ENCODE measurements at regions not wholly inside any gene's neighbourhood (a gene's known extent, or its start where the extent isn't known, plus 50 kb on each side); places are given as distances from the start of the nearest gene placed in this dataset.
"Not testable (repeated sequence)": the region's sequence is repeated elsewhere in the genome, so short reads cannot be mapped to it uniquely, and the experiment has no call there.

GRCh38 chr5:82717738-82718137 is 359.5 kb downstream of the TMEM167A start:
- Histone ChIP-seq H3K36me3 (ENCODE audit: control insufficient read depth in 1 of 2, insufficient read depth in 2 of 2, low read length in 2 of 2) (no peaks in the 10 kb centered on the region), H3K27me3 (ENCODE audit: low read depth, low read length) (no peaks in the 10 kb centered on the region), H3K27ac (ENCODE audit: low read length) (no peak overlapping the region), H3K9me3 (ENCODE audit: control insufficient read depth in 1 of 2, low read length in 2 of 2) (no peaks in the 10 kb centered on the region), H3K4me3 (ENCODE audit: low read depth in 1 of 2, low read length in 2 of 2) (no peak overlapping the region), H3K4me1 (ENCODE audit: control insufficient read depth in 1 of 2, insufficient read depth in 2 of 2, low read length in 2 of 2) (peaks cover 0 to 4% of the 10 kb centered on the region in 2 donors)

DNA sequence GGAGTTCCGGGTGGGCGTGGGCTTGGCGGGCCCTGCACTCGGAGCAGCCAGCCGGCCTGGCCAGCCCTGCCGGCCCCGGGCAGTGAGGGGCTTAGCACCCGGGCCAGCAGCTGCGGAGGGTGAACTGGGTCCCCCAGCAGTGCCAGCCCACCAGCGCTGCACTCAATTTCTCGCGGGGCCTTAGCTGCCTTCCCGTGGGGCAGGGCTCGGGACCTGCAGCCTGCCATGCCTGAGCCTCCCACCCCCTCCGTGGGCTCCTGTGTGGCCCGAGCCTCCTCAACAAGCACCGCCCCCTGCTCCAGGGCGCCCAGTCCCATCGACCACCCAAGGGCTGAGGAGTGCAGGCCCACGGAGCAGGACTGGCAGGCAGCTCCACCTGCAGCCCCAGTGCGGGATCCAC is 362.5 kb downstream of the TMEM167A start:
- H3K36me3 ChIP-seq (ENCODE audit: control insufficient read depth in 1 of 2, insufficient read depth in 2 of 2, low read length in 2 of 2); H3K9me3 ChIP-seq (ENCODE audit: control insufficient read depth in 1 of 2, low read length in 2 of 2); H3K4me3 ChIP-seq (ENCODE audit: low read depth in 1 of 2, low read length in 2 of 2); H3K4me1 ChIP-seq (ENCODE audit: control insufficient read depth in 1 of 2, insufficient read depth in 2 of 2, low read length in 2 of 2); H3K27me3 ChIP-seq (ENCODE audit: low read depth, low read length); H3K27ac ChIP-seq (ENCODE audit: low read length): not testable (repeated sequence)

- no peak overlapping the region for H3K4me3 ChIP-seq (ENCODE audit: low read depth in 1 of 2, low read length in 2 of 2)
- no peaks in the 10 kb centered on the region for H3K4me1 ChIP-seq (ENCODE audit: control insufficient read depth in 1 of 2, insufficient read depth in 2 of 2, low read length in 2 of 2)
- H3K27me3 ChIP-seq (ENCODE audit: low read depth, low read length): no peaks in the 10 kb centered on the region
- H3K27ac ChIP-seq (ENCODE audit: low read length): no peak overlapping the region
- no peaks in the 10 kb centered on the region for H3K36me3 ChIP-seq (ENCODE audit: control insufficient read depth in 1 of 2, insufficient read depth in 2 of 2, low read length in 2 of 2)
- no peaks in the 10 kb centered on the region for H3K9me3 ChIP-seq (ENCODE audit: control insufficient read depth in 1 of 2, low read length in 2 of 2)
Observed at GRCh38 chr5:82713811-82714210, 363.4 kb downstream of the TMEM167A start.

- Histone ChIP-seq H3K36me3 (ENCODE audit: control insufficient read depth in 1 of 2, insufficient read depth in 2 of 2, low read length in 2 of 2) (no peaks in the 10 kb centered on the region), H3K27ac (ENCODE audit: low read length) (no peak overlapping the region), H3K9me3 (ENCODE audit: control insufficient read depth in 1 of 2, low read length in 2 of 2) (no peaks in the 10 kb centered on the region), H3K4me1 (ENCODE audit: control insufficient read depth in 1 of 2, insufficient read depth in 2 of 2, low read length in 2 of 2) (no peaks in the 10 kb centered on the region), H3K4me3 (ENCODE audit: low read depth in 1 of 2, low read length in 2 of 2) (no peak overlapping the region), H3K27me3 (ENCODE audit: low read depth, low read length) (no peaks in the 10 kb centered on the region)
Observed at GRCh38 chr5:82707741-82708140, 369.5 kb downstream of the TMEM167A start.

GRCh38 chr5:82704381-82704780 is 372.8 kb downstream of the TMEM167A start:
- Histone ChIP-seq H3K4me1 (ENCODE audit: control insufficient read depth in 1 of 2, insufficient read depth in 2 of 2, low read length in 2 of 2) (peaks cover 0 to 8% of the 10 kb centered on the region in 2 donors), H3K9me3 (ENCODE audit: control insufficient read depth in 1 of 2, low read length in 2 of 2) (no peaks in the 10 kb centered on the region), H3K4me3 (ENCODE audit: low read depth in 1 of 2, low read length in 2 of 2) (no peak overlapping the region), H3K27me3 (ENCODE audit: low read depth, low read length) (no peaks in the 10 kb centered on the region), H3K27ac (ENCODE audit: low read length) (no peak overlapping the region), H3K36me3 (ENCODE audit: control insufficient read depth in 1 of 2, insufficient read depth in 2 of 2, low read length in 2 of 2) (no peaks in the 10 kb centered on the region)

GRCh38 chr5:82702046-82702445 is 375.1 kb downstream of the TMEM167A start:
- Histone ChIP-seq H3K27ac (ENCODE audit: low read length) (no peak overlapping the region), H3K36me3 (ENCODE audit: control insufficient read depth in 1 of 2, insufficient read depth in 2 of 2, low read length in 2 of 2) (no peaks in the 10 kb centered on the region), H3K4me3 (ENCODE audit: low read depth in 1 of 2, low read length in 2 of 2) (no peak overlapping the region), H3K9me3 (ENCODE audit: control insufficient read depth in 1 of 2, low read length in 2 of 2) (no peaks in the 10 kb centered on the region), H3K27me3 (ENCODE audit: low read depth, low read length) (no peaks in the 10 kb centered on the region), H3K4me1 (ENCODE audit: control insufficient read depth in 1 of 2, insufficient read depth in 2 of 2, low read length in 2 of 2) (peaks cover 0 to 8% of the 10 kb centered on the region in 2 donors)

GRCh38 chr5:82699737-82700136 is 377.5 kb downstream of the TMEM167A start:
- no peak overlapping the region for H3K4me3 ChIP-seq (ENCODE audit: low read depth in 1 of 2, low read length in 2 of 2)
- peaks cover 0 to 8% of the 10 kb centered on the region in 2 donors for H3K4me1 ChIP-seq (ENCODE audit: control insufficient read depth in 1 of 2, insufficient read depth in 2 of 2, low read length in 2 of 2)
- no peaks in the 10 kb centered on the region for H3K9me3 ChIP-seq (ENCODE audit: control insufficient read depth in 1 of 2, low read length in 2 of 2)
- no peaks in the 10 kb centered on the region for H3K36me3 ChIP-seq (ENCODE audit: control insufficient read depth in 1 of 2, insufficient read depth in 2 of 2, low read length in 2 of 2)
- H3K27ac ChIP-seq (ENCODE audit: low read length): no peak overlapping the region
- no peaks in the 10 kb centered on the region for H3K27me3 ChIP-seq (ENCODE audit: low read depth, low read length)

GRCh38 chr5:82698026-82698425 is 379.2 kb downstream of the TMEM167A start:
- no peak overlapping the region for H3K27ac ChIP-seq (ENCODE audit: low read length)
- H3K9me3 ChIP-seq (ENCODE audit: control insufficient read depth in 1 of 2, low read length in 2 of 2): no peaks in the 10 kb centered on the region

DNA sequence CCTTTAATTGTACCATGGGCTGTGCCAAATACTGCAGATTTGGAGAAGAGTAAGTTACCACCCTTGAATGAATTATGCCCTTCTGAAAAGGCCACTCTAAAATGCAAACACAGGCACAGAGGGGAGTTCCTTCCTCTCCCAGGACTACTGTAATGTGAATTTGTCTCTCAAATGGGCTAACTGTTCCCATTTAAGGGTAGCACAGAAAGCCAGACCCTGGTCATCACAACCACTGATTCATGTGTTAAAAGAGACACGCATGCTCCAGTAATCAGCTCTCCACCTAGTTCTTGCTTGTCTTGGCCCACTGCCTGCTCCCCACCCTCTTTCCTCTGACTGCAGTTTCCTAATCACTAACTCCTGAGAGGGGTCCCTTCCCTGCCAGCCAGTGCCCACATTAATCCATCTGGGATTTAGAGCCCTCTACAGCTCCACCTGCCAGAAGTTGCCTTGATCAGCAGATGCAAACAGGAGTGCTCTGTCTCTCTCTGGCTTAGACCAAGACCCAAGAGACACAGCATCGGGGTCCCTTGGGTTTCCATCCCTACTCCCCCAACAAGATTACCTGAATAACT is 382.4 kb downstream of the TMEM167A start:
- no peaks in the 10 kb centered on the region for H3K9me3 ChIP-seq (ENCODE audit: control insufficient read depth in 1 of 2, low read length in 2 of 2)
- no peaks in the 10 kb centered on the region for H3K4me1 ChIP-seq (ENCODE audit: control insufficient read depth in 1 of 2, insufficient read depth in 2 of 2, low read length in 2 of 2)
- H3K36me3 ChIP-seq (ENCODE audit: control insufficient read depth in 1 of 2, insufficient read depth in 2 of 2, low read length in 2 of 2): no peaks in the 10 kb centered on the region
- no peaks in the 10 kb centered on the region for H3K27me3 ChIP-seq (ENCODE audit: low read depth, low read length)
- no peak overlapping the region for H3K27ac ChIP-seq (ENCODE audit: low read length)
- H3K4me3 ChIP-seq (ENCODE audit: low read depth in 1 of 2, low read length in 2 of 2): no peak overlapping the region

More at GRCh38 chr5:82698026-82698425, 379.2 kb downstream of the TMEM167A start:
- Histone ChIP-seq H3K4me1 (ENCODE audit: control insufficient read depth in 1 of 2, insufficient read depth in 2 of 2, low read length in 2 of 2) (peaks cover 0 to 8% of the 10 kb centered on the region in 2 donors), H3K27me3 (ENCODE audit: low read depth, low read length) (no peaks in the 10 kb centered on the region), H3K36me3 (ENCODE audit: control insufficient read depth in 1 of 2, insufficient read depth in 2 of 2, low read length in 2 of 2) (no peaks in the 10 kb centered on the region), H3K4me3 (ENCODE audit: low read depth in 1 of 2, low read length in 2 of 2) (no peak overlapping the region)

DNA sequence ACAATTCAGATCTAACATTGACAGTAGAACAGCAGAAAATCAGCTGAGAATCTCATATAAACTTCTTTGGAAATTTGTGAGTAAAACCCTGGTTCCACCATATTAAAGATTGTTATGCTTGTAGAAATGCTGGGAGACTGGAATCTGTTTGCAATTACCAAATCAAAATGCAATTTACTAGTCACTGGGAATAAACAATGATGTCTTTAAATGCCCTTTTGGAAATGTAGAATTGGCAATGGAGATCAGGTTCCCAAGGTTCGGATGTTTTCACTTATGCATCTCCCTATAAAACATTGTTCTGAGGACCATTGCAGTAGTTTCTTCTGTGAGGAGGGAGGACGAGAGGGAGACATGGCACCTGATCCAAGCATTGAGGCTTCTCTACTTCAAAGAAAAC is 384.4 kb downstream of the TMEM167A start:
- no peak overlapping the region for H3K27ac ChIP-seq (ENCODE audit: low read length)
- H3K36me3 ChIP-seq (ENCODE audit: control insufficient read depth in 1 of 2, insufficient read depth in 2 of 2, low read length in 2 of 2): no peaks in the 10 kb centered on the region
- H3K4me3 ChIP-seq (ENCODE audit: low read depth in 1 of 2, low read length in 2 of 2): no peak overlapping the region
- H3K4me1 ChIP-seq (ENCODE audit: control insufficient read depth in 1 of 2, insufficient read depth in 2 of 2, low read length in 2 of 2): no peaks in the 10 kb centered on the region
- no peaks in the 10 kb centered on the region for H3K27me3 ChIP-seq (ENCODE audit: low read depth, low read length)
- no peaks in the 10 kb centered on the region for H3K9me3 ChIP-seq (ENCODE audit: control insufficient read depth in 1 of 2, low read length in 2 of 2)

GRCh38 chr5:82684659-82685058 is 392.5 kb downstream of the TMEM167A start:
- Histone ChIP-seq H3K4me3 (ENCODE audit: low read depth in 1 of 2, low read length in 2 of 2) (no peak overlapping the region), H3K27ac (ENCODE audit: low read length) (no peak overlapping the region), H3K4me1 (ENCODE audit: control insufficient read depth in 1 of 2, insufficient read depth in 2 of 2, low read length in 2 of 2) (no peaks in the 10 kb centered on the region), H3K9me3 (ENCODE audit: control insufficient read depth in 1 of 2, low read length in 2 of 2) (no peaks in the 10 kb centered on the region), H3K27me3 (ENCODE audit: low read depth, low read length) (no peaks in the 10 kb centered on the region), H3K36me3 (ENCODE audit: control insufficient read depth in 1 of 2, insufficient read depth in 2 of 2, low read length in 2 of 2) (no peaks in the 10 kb centered on the region)

GRCh38 chr5:82684165-82684564 is 393.0 kb downstream of the TMEM167A start:
- Histone ChIP-seq H3K27me3 (ENCODE audit: low read depth, low read length) (no peaks in the 10 kb centered on the region), H3K4me1 (ENCODE audit: control insufficient read depth in 1 of 2, insufficient read depth in 2 of 2, low read length in 2 of 2) (no peaks in the 10 kb centered on the region), H3K36me3 (ENCODE audit: control insufficient read depth in 1 of 2, insufficient read depth in 2 of 2, low read length in 2 of 2) (no peaks in the 10 kb centered on the region), H3K4me3 (ENCODE audit: low read depth in 1 of 2, low read length in 2 of 2) (no peak overlapping the region), H3K9me3 (ENCODE audit: control insufficient read depth in 1 of 2, low read length in 2 of 2) (no peaks in the 10 kb centered on the region), H3K27ac (ENCODE audit: low read length) (no peak overlapping the region)

Measured in muscle layer of duodenum (tissue), 2 donors.